Muscle layer of duodenum (tissue), 2 donors: ENCODE measurements at regions not wholly inside any gene's neighbourhood (a gene's known extent, or its start where the extent isn't known, plus 50 kb on each side); places are given as distances from the start of the nearest gene placed in this dataset.

Experiments
- H3K27ac ChIP-seq: one replicate; pipeline ENCODE4 v1.7.0; 2013; ENCODE audit warnings: mild to moderate bottlenecking, low read length
- H3K27me3 ChIP-seq: one replicate; pipeline ENCODE4 v1.7.0; 2013; ENCODE audit warnings: low read depth, mild to moderate bottlenecking, control low read depth, low read length
- H3K36me3 ChIP-seq, 2 donors: one replicate each; pipeline ENCODE4 v1.7.0; 2013; ENCODE audit warnings: low read length in 2 of 2, control low read depth in 1 of 2, mild to moderate bottlenecking in 1 of 2; ENCODE audit not compliant: insufficient read depth in 2 of 2, control insufficient read depth in 1 of 2
- H3K4me1 ChIP-seq, 2 donors: one replicate each; pipeline ENCODE4 v1.7.0; 2013; ENCODE audit warnings: low read length in 2 of 2, mild to moderate bottlenecking in 2 of 2, control low read depth in 1 of 2, moderate library complexity in 1 of 2; ENCODE audit not compliant: insufficient read depth in 2 of 2, control insufficient read depth in 1 of 2
- H3K4me3 ChIP-seq, 2 donors: one replicate each; pipeline ENCODE4 v1.7.0; 2013; ENCODE audit warnings: low read length in 2 of 2, low read depth in 1 of 2, mild to moderate bottlenecking in 1 of 2
- H3K9me3 ChIP-seq, 2 donors: one replicate each; pipeline ENCODE4 v1.7.0; 2013; ENCODE audit warnings: low read length in 2 of 2, control low read depth in 1 of 2, mild to moderate bottlenecking in 1 of 2; ENCODE audit not compliant: control insufficient read depth in 1 of 2
- donor health status: healthy.

DNA sequence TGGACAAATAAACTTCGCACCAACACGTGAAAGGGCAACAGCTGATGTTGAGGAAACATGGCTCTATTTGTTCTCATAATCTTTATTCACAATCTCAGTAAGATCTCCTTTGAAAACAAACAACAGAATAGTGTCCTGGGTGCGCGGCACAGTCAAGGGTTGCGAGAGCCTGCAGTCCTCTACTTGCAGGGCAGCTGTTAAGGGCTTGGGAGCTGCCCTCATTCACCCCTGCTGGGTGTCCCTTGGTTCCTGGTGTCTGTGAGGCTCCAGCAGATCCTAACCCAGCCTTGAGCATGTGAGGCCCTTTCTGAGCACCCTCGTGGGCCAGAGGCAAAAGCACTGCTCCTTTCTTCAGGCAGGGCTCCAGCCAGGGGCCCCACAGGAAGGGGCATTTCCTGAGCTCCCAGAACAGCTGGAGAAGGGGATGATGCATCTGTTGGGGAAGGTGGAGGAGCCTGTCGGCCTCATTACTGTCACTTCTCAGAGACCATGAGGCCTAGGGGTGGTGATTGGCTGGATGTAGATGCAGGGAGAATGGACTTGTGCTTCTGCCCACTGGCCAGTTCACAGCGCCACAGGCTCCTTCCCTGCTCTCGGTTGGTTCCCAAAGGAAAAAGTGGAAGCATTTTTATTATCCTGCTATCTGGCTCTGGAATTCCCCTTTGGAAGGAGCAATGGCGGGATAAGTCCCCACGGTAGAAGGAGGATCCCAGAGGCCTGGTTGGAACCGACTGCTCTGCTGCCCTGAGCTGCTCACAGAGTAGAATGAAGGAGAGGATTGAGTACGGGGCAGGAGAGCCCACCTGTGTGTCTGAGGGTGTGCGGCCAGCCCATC, 51.9 kb upstream of the KLF13 start:
- no peak overlapping the region for H3K27ac ChIP-seq
- no peaks in the 10 kb centered on the region for H3K9me3 ChIP-seq
- no peak overlapping the region for H3K4me3 ChIP-seq
- H3K27me3 ChIP-seq: no peaks in the 10 kb centered on the region
- H3K4me1 ChIP-seq: no peaks in the 10 kb centered on the region
- H3K36me3 ChIP-seq: no peaks in the 10 kb centered on the region

DNA sequence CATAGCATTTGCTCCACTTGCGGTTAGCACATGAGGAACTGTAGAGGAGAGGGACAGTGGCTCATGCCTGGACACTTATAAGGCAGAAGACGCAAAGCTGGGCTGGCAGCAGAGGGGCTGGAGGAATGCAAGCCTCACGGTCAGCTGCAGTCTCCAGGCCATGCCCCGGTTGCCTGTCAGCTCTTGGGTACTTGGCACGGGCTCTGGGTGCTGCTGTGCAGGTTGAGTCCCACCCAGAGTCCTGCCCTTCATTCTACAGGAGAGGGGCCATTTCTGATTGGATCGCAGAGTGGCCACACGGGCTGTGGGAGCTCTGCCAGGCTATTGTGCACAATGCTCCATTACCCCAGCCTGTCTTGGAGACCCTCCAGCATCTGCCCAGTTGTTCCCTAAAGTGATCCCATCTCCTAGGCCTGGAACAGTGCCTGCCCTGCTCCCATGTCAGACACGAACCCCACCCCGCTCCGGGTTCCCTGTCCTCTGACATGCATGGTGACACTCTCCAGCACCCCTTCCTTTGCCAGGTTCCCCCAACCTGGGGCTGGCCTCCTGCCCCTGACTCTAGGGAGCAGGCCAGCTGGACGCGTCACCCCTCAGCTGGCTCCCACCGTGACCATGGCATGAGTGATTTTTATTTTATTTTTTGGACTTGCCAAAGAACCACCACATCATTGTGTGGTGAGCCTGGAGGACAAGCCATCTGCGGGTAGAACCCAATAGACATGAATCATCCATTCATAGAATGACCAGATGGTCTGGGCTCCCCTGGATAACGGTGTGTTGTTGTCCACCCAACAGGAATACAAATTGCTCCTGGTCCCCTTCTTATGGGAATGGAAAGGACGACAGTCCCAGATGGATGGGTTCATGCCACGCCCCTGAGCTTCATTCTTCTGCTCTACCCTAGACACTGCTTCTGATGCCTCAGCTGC, 51.0 kb upstream of the KLF13 start:
- no peaks in the 10 kb centered on the region for H3K4me1 ChIP-seq
- no peak overlapping the region for H3K4me3 ChIP-seq
- H3K36me3 ChIP-seq: no peaks in the 10 kb centered on the region
- no peak overlapping the region for H3K27ac ChIP-seq
- no peaks in the 10 kb centered on the region for H3K27me3 ChIP-seq
- H3K9me3 ChIP-seq: no peaks in the 10 kb centered on the region

DNA sequence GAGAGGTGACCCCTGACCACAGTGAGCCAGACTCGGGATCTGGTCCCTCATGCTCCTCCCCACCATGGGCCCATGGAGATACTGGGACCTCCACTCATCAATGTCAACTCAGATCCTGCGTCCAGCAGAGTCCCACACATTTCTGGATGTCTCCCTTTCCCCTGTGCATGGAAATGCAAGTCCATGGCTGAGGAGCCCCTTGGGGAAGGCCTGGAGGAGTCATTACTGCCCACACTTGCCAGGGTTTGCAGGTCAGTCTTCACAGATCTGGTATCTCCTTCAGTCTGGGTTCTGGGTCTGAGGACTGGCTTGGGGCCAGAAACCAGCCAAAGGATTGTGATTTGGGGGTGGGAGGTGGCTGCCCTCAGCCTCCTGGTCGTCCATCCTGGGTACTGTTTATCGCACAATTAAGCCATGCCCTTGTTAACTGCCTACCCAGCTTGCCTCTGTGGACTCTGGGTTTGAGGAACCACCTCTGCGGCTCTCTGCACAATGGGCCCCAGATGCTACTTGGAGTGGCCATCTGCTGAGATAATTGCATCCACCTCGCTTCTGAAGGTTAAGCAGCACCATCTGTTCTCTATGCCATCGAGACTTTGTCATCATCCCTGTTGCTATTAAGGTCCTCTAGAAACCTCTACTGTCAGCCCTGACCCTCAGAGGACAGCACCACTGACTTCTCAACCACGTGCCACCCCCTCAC, 49.9 kb upstream of the KLF13 start:
- Histone ChIP-seq H3K27ac (no peak overlapping the region), H3K27me3 (no peaks in the 10 kb centered on the region), H3K9me3 (no peaks in the 10 kb centered on the region), H3K4me1 (no peaks in the 10 kb centered on the region), H3K4me3 (no peak overlapping the region), H3K36me3 (no peaks in the 10 kb centered on the region)
